Common myeloid progenitor, CD34-positive (primary cell): ENCODE measurements at regions not wholly inside any gene's neighbourhood (a gene's known extent, or its start where the extent isn't known, plus 50 kb on each side); places are given as distances from the start of the nearest gene placed in this dataset.

Source experiments
- CTCF ChIA-PET: fragments of 350-600 bp; sonication (Branson Sonifier 250); formaldehyde crosslinking; loops from one replicate; lab custom pipeline; 2021; ENCODE audit warnings: antibody characterized with exemption; lab: Charles Lee
- POLR2A ChIA-PET: fragments of 350-600 bp; sonication (Branson Sonifier 250); formaldehyde crosslinking; loops from one replicate; lab custom pipeline; 2021; ENCODE audit warnings: antibody characterized with exemption; lab: Charles Lee
- DNase-seq, 3 donors: peaks; one replicate each; pipeline versions ENCODE4 v3.0.0 to v3.0.0-alpha.2; 2013
- H3K27ac ChIP-seq, 2 experiments: 1 replicate in 1 of 2; 2 replicates in 1 of 2; pipeline ENCODE4 v1.7.0; 2013; ENCODE audit warnings: inconsistent platforms in 2 of 2, low read length in 2 of 2, mild to moderate bottlenecking in 2 of 2, low read depth in 1 of 2, moderate library complexity in 1 of 2; ENCODE audit not compliant: severe bottlenecking in 2 of 2, insufficient read depth in 1 of 2, poor library complexity in 1 of 2
- H3K27me3 ChIP-seq, 5 experiments: replicated peaks in 2 of 5; 1 replicate in 3 of 5; 2 replicates in 2 of 5; pipeline versions ENCODE4 v1.6.1 to v1.7.0; 2013; ENCODE audit warnings: low read length in 4 of 5, mild to moderate bottlenecking in 2 of 5, moderate library complexity in 2 of 5, inconsistent platforms in 1 of 5; ENCODE audit not compliant: insufficient read depth in 5 of 5, control insufficient read depth in 4 of 5
- H3K36me3 ChIP-seq, 4 experiments: 1 replicate in 2 of 4; 2 replicates in 2 of 4; pipeline versions ENCODE4 v1.6.1 to v1.7.0; 2013; ENCODE audit warnings: low read length in 3 of 4, control low read depth in 1 of 4, mild to moderate bottlenecking in 1 of 4; ENCODE audit not compliant: control insufficient read depth in 4 of 4, insufficient read depth in 4 of 4
- H3K4me1 ChIP-seq, 4 experiments: 1 replicate in 3 of 4; 2 replicates in 1 of 4; pipeline versions ENCODE4 v1.6.1 to v1.7.1; 2013; ENCODE audit warnings: low read length in 3 of 4, mild to moderate bottlenecking in 3 of 4, control low read depth in 1 of 4, inconsistent platforms in 1 of 4, moderate library complexity in 1 of 4; ENCODE audit not compliant: control insufficient read depth in 4 of 4, insufficient read depth in 4 of 4; ENCODE audit errors: control extremely low read depth in 1 of 4
- H3K4me3 ChIP-seq, 7 experiments: 1 replicate in 4 of 7; 2 replicates in 3 of 7; pipeline versions ENCODE4 v1.5.1 to v1.7.0; 2013; ENCODE audit warnings: mild to moderate bottlenecking in 7 of 7, low read length in 6 of 7, moderate library complexity in 6 of 7, inconsistent platforms in 2 of 7, low read depth in 2 of 7, control low read depth in 1 of 7; ENCODE audit not compliant: insufficient read depth in 4 of 7, control insufficient read depth in 1 of 7; ENCODE audit errors: extremely low read depth in 1 of 7
- H3K9me3 ChIP-seq, 5 experiments: 1 replicate in 4 of 5; 2 replicates in 1 of 5; pipeline versions ENCODE4 v1.6.1 to v1.7.1; 2013; ENCODE audit warnings: low read length in 4 of 5, mild to moderate bottlenecking in 2 of 5, inconsistent platforms in 1 of 5, low read depth in 1 of 5, moderate library complexity in 1 of 5; ENCODE audit not compliant: control insufficient read depth in 4 of 5, insufficient read depth in 2 of 5; ENCODE audit errors: control extremely low read depth in 1 of 5
- WGBS: methylation state at CpG from one replicate; pipeline ENCODE4 v1.1.5; 2013; ENCODE audit not compliant: insufficient coverage; 5-methylcytosine and 5-hydroxymethylcytosine counted together

- WGBS: 95% methylated on average over 2 of the region's 4 CpGs
- Histone ChIP-seq H3K36me3 (no peaks in the 10 kb centered on the region), H3K27ac (no peak overlapping the region), H3K4me1 (no peaks in the 10 kb centered on the region), H3K27me3 (peaks cover 0 to 4% (median 0%) of the 10 kb centered on the region in 5 experiments), H3K9me3 (peaks cover 0 to 3% (median 0%) of the 10 kb centered on the region in 5 experiments), H3K4me3 (no peak overlapping the region)
- DNase-seq: no peak
- ChIA-PET CTCF (no interaction called here), POLR2A (no interaction called here)
Observed at GRCh38 chr2:100658017-100658416, 95.2 kb downstream of the PDCL3 start.

- no peaks in the 10 kb centered on the region for H3K9me3 ChIP-seq
- no peaks in the 10 kb centered on the region for H3K4me1 ChIP-seq
- ChIA-PET POLR2A (no interaction called here), CTCF (no interaction called here)
- no peaks in the 10 kb centered on the region for H3K36me3 ChIP-seq
- no peak overlapping the region for H3K27ac ChIP-seq
- peaks cover 0 to 5% (median 0%) of the 10 kb centered on the region in 5 experiments for H3K27me3 ChIP-seq
- WGBS: 89% methylated on average over 10 of the region's 12 CpGs
- no peak for DNase-seq
- no peak overlapping the region for H3K4me3 ChIP-seq
Observed at GRCh38 chr2:100660851-100661584, 98.2 kb downstream of the PDCL3 start.

- DNase-seq: no peak
- WGBS: 100% methylated on average over 5 of the region's 7 CpGs
- POLR2A ChIA-PET: no interaction called here
- no peaks in the 10 kb centered on the region for H3K9me3 ChIP-seq
- CTCF ChIA-PET: no interaction called here
- H3K4me3 ChIP-seq: no peak overlapping the region
- H3K36me3 ChIP-seq: no peaks in the 10 kb centered on the region
- peaks cover 0 to 5% (median 0%) of the 10 kb centered on the region in 5 experiments for H3K27me3 ChIP-seq
- no peaks in the 10 kb centered on the region for H3K4me1 ChIP-seq
- no peak overlapping the region for H3K27ac ChIP-seq
Observed at GRCh38 chr2:100662866-100663265, 100.1 kb downstream of the PDCL3 start.

- Histone ChIP-seq H3K27ac (no peak overlapping the region), H3K4me1 (no peaks in the 10 kb centered on the region), H3K36me3 (no peaks in the 10 kb centered on the region), H3K9me3 (no peaks in the 10 kb centered on the region), H3K4me3 (no peak overlapping the region), H3K27me3 (peaks cover 0 to 5% (median 0%) of the 10 kb centered on the region in 5 experiments)
- 95% methylated on average over 17 of the region's 23 CpGs for WGBS
- ChIA-PET POLR2A (no interaction called here), CTCF (no interaction called here)
- no peak for DNase-seq
Observed at GRCh38 chr2:100664021-100664755, 101.4 kb downstream of the PDCL3 start.

GRCh38 chr2:100664756-100665101, 101.9 kb downstream of the PDCL3 start:
- CTCF ChIA-PET: no interaction called here
- 60% methylated on average over 2 of the region's 2 CpGs for WGBS

GRCh38 chr2:100666996-100667395, 104.2 kb downstream of the PDCL3 start:
- ChIA-PET CTCF (no interaction called here), POLR2A (no interaction called here)
- Histone ChIP-seq H3K4me3 (no peak overlapping the region), H3K27me3 (peaks cover 0 to 5% (median 0%) of the 10 kb centered on the region in 5 experiments), H3K27ac (no peak overlapping the region), H3K4me1 (no peaks in the 10 kb centered on the region), H3K36me3 (no peaks in the 10 kb centered on the region), H3K9me3 (no peaks in the 10 kb centered on the region)
- 100% methylated on average over 1 of the region's 4 CpGs for WGBS
- no peak for DNase-seq

More at GRCh38 chr2:100664756-100665101, 101.9 kb downstream of the PDCL3 start:
- POLR2A ChIA-PET: no interaction called here
- Histone ChIP-seq H3K4me3 (no peak overlapping the region), H3K27me3 (peaks cover 0 to 6% (median 0%) of the 10 kb centered on the region in 5 experiments), H3K27ac (no peak overlapping the region), H3K4me1 (no peaks in the 10 kb centered on the region), H3K36me3 (no peaks in the 10 kb centered on the region), H3K9me3 (no peaks in the 10 kb centered on the region)
- DNase-seq: no peak

- no peak for DNase-seq
- Histone ChIP-seq H3K4me1 (no peaks in the 10 kb centered on the region), H3K36me3 (no peaks in the 10 kb centered on the region), H3K27me3 (peaks cover 0 to 5% (median 0%) of the 10 kb centered on the region in 5 experiments), H3K4me3 (no peak overlapping the region), H3K9me3 (no peaks in the 10 kb centered on the region), H3K27ac (no peak overlapping the region)
- 95% methylated on average over 6 of the region's 7 CpGs for WGBS
- CTCF ChIA-PET: no interaction called here
- POLR2A ChIA-PET: no interaction called here
Observed at GRCh38 chr2:100667801-100668200, 105.0 kb downstream of the PDCL3 start.
